Rectal smooth muscle tissue (tissue), 1 donor: ENCODE measurements at regions not wholly inside any gene's neighbourhood (a gene's known extent, or its start where the extent isn't known, plus 50 kb on each side); places are given as distances from the start of the nearest gene placed in this dataset.
"Not testable (repeated sequence)": the region's sequence is repeated elsewhere in the genome, so short reads cannot be mapped to it uniquely, and the experiment has no call there.

Source experiments
- H3K27ac ChIP-seq: one replicate; pipeline ENCODE4 v1.7.0; 2013; ENCODE audit warnings: low read depth, low read length, inconsistent platforms
- H3K27me3 ChIP-seq: one replicate; pipeline ENCODE4 v1.7.0; 2013; ENCODE audit warnings: low read length; ENCODE audit not compliant: control insufficient read depth, insufficient read depth
- H3K36me3 ChIP-seq: one replicate; pipeline ENCODE4 v1.7.0; 2013; ENCODE audit warnings: low read length; ENCODE audit not compliant: control insufficient read depth, insufficient read depth
- H3K4me1 ChIP-seq: one replicate; pipeline ENCODE4 v1.7.0; 2013; ENCODE audit warnings: low read length; ENCODE audit not compliant: control insufficient read depth, insufficient read depth
- H3K4me3 ChIP-seq: one replicate; pipeline ENCODE4 v1.7.0; 2013; ENCODE audit warnings: low read length
- H3K9ac ChIP-seq: one replicate; pipeline ENCODE4 v1.7.0; 2013; ENCODE audit warnings: low read length

- Histone ChIP-seq H3K27ac (no peak overlapping the region), H3K36me3 (no peaks in the 10 kb centered on the region), H3K27me3 (no peaks in the 10 kb centered on the region), H3K9ac (no peak overlapping the region), H3K4me3 (no peak overlapping the region), H3K4me1 (peaks cover 7% of the 10 kb centered on the region)
Measured at GRCh38 chr2:12923907-12924610, 207.3 kb downstream of the TRIB2 start.

DNA sequence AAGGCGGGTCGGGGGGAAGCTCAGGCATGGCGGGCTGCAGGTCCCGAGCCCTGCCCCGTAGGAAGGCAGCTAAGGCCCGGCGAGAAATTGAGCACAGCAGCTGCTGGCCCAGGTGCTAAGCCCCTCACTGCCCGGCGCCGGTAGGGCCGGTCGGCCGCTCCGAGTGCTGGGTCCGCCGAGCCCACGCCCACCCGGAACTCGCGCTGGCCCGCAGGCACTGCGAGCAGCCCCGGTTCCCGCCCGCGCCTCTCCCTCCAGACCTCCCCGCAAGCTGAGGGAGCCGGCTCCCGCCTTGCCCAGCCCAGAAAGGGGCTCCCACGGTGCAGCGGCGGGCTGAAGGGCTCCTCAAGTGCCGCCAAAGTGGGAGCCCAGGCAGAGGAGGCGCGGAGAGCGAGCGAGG lies 209.9 kb downstream of the TRIB2 start:
- H3K4me3 ChIP-seq, H3K9ac ChIP-seq, H3K36me3 ChIP-seq, H3K27me3 ChIP-seq, H3K27ac ChIP-seq: not testable (repeated sequence)
- peaks cover 10% of the 10 kb centered on the region for H3K4me1 ChIP-seq

- no peaks in the 10 kb centered on the region for H3K36me3 ChIP-seq
- no peak overlapping the region for H3K9ac ChIP-seq
- no peak overlapping the region for H3K4me3 ChIP-seq
- H3K27me3 ChIP-seq = no peaks in the 10 kb centered on the region
- no peak overlapping the region for H3K27ac ChIP-seq
- H3K4me1 ChIP-seq = peaks cover 10% of the 10 kb centered on the region
Measured at GRCh38 chr2:12928197-12928774, 211.6 kb downstream of the TRIB2 start.

DNA sequence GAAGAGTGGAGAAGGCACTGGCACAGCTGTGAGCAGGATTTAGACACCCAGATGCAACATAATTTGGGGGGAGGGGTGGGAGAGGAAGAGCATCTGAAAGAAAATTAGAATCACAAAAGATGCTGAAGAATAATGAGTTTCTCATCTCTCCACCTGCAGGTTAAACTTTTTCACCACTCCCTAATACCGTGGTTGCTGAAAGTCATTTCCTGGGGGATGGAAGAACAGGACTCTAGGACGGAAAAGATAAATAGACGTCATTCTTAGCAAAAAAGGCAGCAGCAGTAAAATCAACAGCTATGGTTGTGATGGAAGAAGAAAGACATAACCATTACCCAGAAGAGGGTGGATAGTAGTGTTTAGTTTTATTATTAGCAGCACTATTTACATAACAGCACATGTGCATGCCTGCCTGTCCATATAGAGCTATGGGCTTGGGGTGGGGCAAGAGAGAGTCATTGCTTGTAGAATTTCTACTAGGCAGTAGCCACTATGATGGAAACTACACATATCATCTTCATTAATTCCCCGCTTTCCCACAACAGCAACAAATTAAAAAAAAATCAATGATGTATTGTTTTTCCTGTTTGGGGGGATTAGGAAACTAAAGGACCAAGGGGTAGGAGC lies 212.2 kb downstream of the TRIB2 start:
- no peak overlapping the region for H3K27ac ChIP-seq
- no peaks in the 10 kb centered on the region for H3K36me3 ChIP-seq
- H3K4me1 ChIP-seq = peaks cover 10% of the 10 kb centered on the region
- H3K9ac ChIP-seq = no peak overlapping the region
- H3K4me3 ChIP-seq = no peak overlapping the region
- no peaks in the 10 kb centered on the region for H3K27me3 ChIP-seq

GRCh38 chr2:12929758-12930157 lies 213.0 kb downstream of the TRIB2 start:
- peaks cover 10% of the 10 kb centered on the region for H3K4me1 ChIP-seq
- H3K9ac ChIP-seq = no peak overlapping the region
- H3K27ac ChIP-seq = no peak overlapping the region
- H3K36me3 ChIP-seq = no peaks in the 10 kb centered on the region
- H3K4me3 ChIP-seq = no peak overlapping the region
- no peaks in the 10 kb centered on the region for H3K27me3 ChIP-seq

- Histone ChIP-seq H3K9ac (no peak overlapping the region), H3K4me3 (no peak overlapping the region), H3K4me1 (peaks cover 10% of the 10 kb centered on the region), H3K27ac (no peak overlapping the region), H3K27me3 (no peaks in the 10 kb centered on the region), H3K36me3 (no peaks in the 10 kb centered on the region)
Measured at GRCh38 chr2:12930391-12930790, 213.7 kb downstream of the TRIB2 start.

DNA sequence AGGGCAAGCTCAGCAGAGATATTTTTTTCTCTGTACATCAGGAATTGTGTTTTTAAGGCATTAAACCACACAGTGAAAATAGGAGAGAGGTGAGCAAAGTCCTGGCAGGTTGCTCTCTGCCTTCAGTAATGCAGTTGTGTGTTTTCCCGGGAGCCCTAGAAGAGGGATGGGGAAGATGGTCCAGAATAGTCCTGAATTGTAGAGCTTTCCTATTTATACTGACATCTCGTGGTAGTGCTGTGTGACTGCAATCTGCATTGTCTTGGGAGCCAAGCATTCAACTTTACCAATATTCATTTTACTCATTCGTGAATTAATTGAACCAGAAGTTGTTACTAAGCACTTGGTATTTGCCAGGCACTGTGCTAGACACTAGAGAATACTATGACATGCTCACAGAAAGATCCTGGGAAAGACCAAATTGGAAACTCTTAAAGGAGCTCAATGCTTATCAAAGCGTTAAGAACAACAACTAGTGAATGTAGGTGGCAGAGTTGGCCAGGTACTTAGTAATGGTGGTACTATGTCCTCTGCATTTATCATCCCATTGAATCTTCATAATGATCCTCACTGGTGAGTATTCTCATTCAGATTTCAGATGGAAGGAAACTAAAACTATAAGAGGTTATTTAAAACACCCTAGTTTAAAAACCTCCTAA lies 214.6 kb downstream of the TRIB2 start:
- H3K27ac ChIP-seq = no peak overlapping the region
- H3K9ac ChIP-seq = no peak overlapping the region
- peaks cover 10% of the 10 kb centered on the region for H3K4me1 ChIP-seq
- H3K27me3 ChIP-seq = no peaks in the 10 kb centered on the region
- H3K4me3 ChIP-seq = no peak overlapping the region
- H3K36me3 ChIP-seq = no peaks in the 10 kb centered on the region

DNA sequence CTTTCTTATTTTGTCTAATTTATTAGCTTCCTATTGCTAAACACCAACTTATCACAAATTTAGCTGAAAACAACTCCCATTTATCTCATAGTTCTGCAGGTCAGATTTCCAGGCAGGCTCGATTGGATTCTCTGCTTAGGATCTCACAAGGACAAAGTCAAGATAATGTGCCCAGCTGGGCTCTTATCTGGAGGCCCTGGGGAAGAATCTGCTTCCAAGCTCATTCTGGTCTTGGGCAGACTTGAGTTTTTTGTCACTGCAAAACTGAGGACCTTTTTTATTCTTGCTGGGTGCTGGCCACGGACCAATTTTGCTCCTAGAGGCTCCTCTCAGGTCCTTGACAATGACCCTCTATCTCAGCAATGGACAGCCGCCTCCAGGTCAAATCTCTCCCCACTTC lies 215.5 kb downstream of the TRIB2 start:
- no peak overlapping the region for H3K4me3 ChIP-seq
- no peaks in the 10 kb centered on the region for H3K27me3 ChIP-seq
- H3K4me1 ChIP-seq = peaks cover 10% of the 10 kb centered on the region
- no peak overlapping the region for H3K9ac ChIP-seq
- no peak overlapping the region for H3K27ac ChIP-seq
- no peaks in the 10 kb centered on the region for H3K36me3 ChIP-seq

DNA sequence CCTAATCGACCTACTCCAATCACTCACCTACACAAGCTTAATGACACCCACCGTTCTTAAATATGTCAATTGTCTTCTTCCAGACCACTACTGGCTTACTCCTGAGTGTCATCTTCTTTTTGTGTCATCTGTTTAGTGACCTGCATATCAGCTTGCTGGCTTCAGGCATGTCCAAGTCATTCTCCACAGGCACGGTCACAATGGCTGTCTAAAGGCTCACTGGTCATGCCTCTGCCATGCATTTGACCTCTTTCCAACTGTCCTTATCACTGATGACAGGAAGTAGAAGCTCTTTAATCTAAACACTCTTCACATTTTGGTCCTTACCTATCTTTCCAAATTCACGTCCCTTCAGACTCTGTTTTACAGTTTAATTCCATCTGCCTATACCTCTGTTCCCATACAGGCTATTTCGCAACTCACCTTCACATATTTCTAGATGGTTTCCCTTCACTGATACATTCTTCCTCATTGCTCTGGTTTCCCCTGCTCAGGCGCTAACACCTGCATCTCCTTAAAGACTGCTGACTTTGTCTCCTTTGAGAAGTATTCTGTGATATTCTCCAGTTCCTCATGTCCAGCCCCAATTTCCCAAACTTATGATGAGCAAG lies 217.5 kb downstream of the TRIB2 start:
- Histone ChIP-seq H3K27me3 (no peaks in the 10 kb centered on the region), H3K27ac (no peak overlapping the region), H3K9ac (no peak overlapping the region), H3K4me3 (no peak overlapping the region), H3K4me1 (peaks cover 9% of the 10 kb centered on the region), H3K36me3 (no peaks in the 10 kb centered on the region)

- Histone ChIP-seq H3K27ac (no peak overlapping the region), H3K4me3 (no peak overlapping the region), H3K4me1 (peaks cover 3% of the 10 kb centered on the region)
Measured at GRCh38 chr2:12935222-12935621, 218.5 kb downstream of the TRIB2 start.

DNA sequence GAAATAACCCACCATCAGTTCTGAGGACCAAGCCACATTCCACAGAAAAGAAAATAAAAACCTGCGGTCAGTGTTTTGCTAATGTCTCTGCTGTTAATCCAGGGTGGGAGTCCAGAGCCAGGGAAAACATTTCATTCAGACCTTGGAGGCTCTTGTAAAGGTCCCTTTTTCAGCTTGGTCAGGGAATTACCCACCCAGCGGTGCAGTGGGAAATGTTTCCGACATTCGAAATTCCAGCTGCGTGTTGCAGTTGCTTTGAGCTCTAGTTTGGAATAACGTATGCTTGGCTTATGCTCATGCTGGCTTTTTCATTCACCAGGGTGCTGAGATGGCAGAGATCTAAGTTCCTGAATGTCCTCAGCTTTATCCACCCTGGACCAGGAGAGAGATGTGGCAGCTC lies 219.1 kb downstream of the TRIB2 start:
- H3K9ac ChIP-seq = no peak overlapping the region
- H3K36me3 ChIP-seq = no peaks in the 10 kb centered on the region
- H3K4me1 ChIP-seq = peaks cover 3% of the 10 kb centered on the region
- H3K4me3 ChIP-seq = no peak overlapping the region
- no peak overlapping the region for H3K27ac ChIP-seq
- no peaks in the 10 kb centered on the region for H3K27me3 ChIP-seq

More at GRCh38 chr2:12935222-12935621, 218.5 kb downstream of the TRIB2 start:
- Histone ChIP-seq H3K27me3 (no peaks in the 10 kb centered on the region), H3K9ac (no peak overlapping the region), H3K36me3 (no peaks in the 10 kb centered on the region)

DNA sequence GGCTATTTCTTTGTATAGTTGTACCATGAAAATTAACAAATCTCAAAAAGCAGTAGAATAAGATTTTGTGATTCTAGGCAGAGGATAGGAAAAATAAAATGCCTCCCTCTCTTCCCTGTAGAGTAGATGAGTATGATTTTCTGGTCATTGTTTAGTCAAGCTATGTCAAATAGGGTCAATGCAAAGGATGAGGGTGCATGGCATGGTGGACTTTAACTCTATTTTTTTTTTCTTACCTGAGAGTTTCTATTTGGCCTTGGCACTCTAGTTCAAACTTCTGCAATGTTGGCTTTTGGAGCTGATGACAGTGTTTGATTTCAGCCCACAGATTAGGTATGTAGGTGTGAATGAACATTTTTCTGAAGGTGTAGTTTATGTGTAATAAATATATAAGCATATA lies 224.5 kb downstream of the TRIB2 start:
- Histone ChIP-seq H3K4me1 (no peaks in the 10 kb centered on the region), H3K9ac (no peak overlapping the region), H3K27me3 (no peaks in the 10 kb centered on the region), H3K4me3 (no peak overlapping the region), H3K36me3 (no peaks in the 10 kb centered on the region), H3K27ac (no peak overlapping the region)
